Breast epithelium (tissue), 3 donors: ENCODE measurements at regions not wholly inside any gene's neighbourhood (a gene's known extent, or its start where the extent isn't known, plus 50 kb on each side); places are given as distances from the start of the nearest gene placed in this dataset.
"Not testable (repeated sequence)": the region's sequence is repeated elsewhere in the genome, so short reads cannot be mapped to it uniquely, and the experiment has no call there.

Experiments used
- POLR2A ChIP-seq: fragments of 450-650 bp; IDR thresholded peaks from one replicate; pipeline ENCODE4 v1.6.1; 2016; ENCODE audit warnings: antibody characterized with exemption, mild to moderate bottlenecking, moderate library complexity
- TF ChIP-seq, protein P1 (sequence below), 3 donors: fragments of 450-650 bp; IDR thresholded peaks; one replicate each; pipeline ENCODE4 v1.5.1; 2016 to 2017; ENCODE audit warnings: antibody characterized with exemption in 3 of 3, mild to moderate bottlenecking in 3 of 3, moderate library complexity in 3 of 3

DNA sequence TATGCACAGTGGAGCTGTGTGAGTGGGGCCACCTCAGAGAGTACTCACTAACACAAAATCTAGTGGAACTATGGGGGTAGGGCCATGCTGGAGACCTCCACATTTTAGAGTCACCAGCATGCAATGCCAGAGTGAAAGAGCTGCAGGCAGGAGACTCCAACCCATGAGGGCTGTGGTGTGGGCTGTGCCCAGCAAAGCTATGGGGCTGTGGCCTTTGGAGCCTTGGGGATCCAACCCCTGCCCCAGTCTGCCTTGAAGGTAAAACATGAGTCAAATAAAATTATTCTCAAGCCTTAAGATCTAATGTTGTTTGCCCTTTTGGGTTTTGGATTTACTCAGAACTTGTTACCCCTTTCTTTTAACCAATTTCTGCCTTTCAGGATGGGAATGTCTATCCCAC, 163.8 kb upstream of the ZNF658 start:
- TF ChIP-seq, protein P1, sequence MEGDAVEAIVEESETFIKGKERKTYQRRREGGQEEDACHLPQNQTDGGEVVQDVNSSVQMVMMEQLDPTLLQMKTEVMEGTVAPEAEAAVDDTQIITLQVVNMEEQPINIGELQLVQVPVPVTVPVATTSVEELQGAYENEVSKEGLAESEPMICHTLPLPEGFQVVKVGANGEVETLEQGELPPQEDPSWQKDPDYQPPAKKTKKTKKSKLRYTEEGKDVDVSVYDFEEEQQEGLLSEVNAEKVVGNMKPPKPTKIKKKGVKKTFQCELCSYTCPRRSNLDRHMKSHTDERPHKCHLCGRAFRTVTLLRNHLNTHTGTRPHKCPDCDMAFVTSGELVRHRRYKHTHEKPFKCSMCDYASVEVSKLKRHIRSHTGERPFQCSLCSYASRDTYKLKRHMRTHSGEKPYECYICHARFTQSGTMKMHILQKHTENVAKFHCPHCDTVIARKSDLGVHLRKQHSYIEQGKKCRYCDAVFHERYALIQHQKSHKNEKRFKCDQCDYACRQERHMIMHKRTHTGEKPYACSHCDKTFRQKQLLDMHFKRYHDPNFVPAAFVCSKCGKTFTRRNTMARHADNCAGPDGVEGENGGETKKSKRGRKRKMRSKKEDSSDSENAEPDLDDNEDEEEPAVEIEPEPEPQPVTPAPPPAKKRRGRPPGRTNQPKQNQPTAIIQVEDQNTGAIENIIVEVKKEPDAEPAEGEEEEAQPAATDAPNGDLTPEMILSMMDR (IDR thresholded peaks at IDR 0.05), result not testable (repeated sequence)
- TF ChIP-seq POLR2A, result not testable (repeated sequence)
